Stimulated activated naive CD4-positive, alpha-beta T cell (primary cell): ENCODE measurements at regions not wholly inside any gene's neighbourhood (a gene's known extent, or its start where the extent isn't known, plus 50 kb on each side); places are given as distances from the start of the nearest gene placed in this dataset.
A peak's percentile ranks its signal among the peaks of the same experiment; 100 is the strongest.

Experiments used
- DNase-seq, 6 experiments: peaks; one replicate each; lab custom pipeline; 2025; lab: John Stamatoyannopoulos, UW

- peak in 2 of 6 experiments; percentile 5 to 7 for DNase-seq
Measured at GRCh38 chr4:174120446-174121295, 162.8 kb downstream of the FBXO8 start.

GRCh38 chr4:174119830-174120229, 163.6 kb downstream of the FBXO8 start:
- no peak for DNase-seq

- DNase-seq, result no peak
Measured at GRCh38 chr4:174119051-174119450, 164.4 kb downstream of the FBXO8 start.

- no peak for DNase-seq
Measured at GRCh38 chr4:174118171-174118570, 165.3 kb downstream of the FBXO8 start.

- DNase-seq, result no peak
Measured at GRCh38 chr4:174117445-174117844, 166.0 kb downstream of the FBXO8 start.

GRCh38 chr4:174116021-174116420, 167.4 kb downstream of the FBXO8 start:
- no peak for DNase-seq

GRCh38 chr4:174111422-174111821, 172.0 kb downstream of the FBXO8 start:
- no peak for DNase-seq

- DNase-seq, result no peak
Measured at GRCh38 chr4:174110180-174110579, 173.3 kb downstream of the FBXO8 start.

- DNase-seq, result no peak
Measured at GRCh38 chr4:174107746-174108354, 175.6 kb downstream of the FBXO8 start.

GRCh38 chr4:174105202-174105601, 178.3 kb downstream of the FBXO8 start:
- DNase-seq, result no peak

- DNase-seq, result no peak
Measured at GRCh38 chr4:174100910-174101309, 182.6 kb downstream of the FBXO8 start.

GRCh38 chr4:174099712-174100111, 183.8 kb downstream of the FBXO8 start:
- DNase-seq, result no peak

- no peak for DNase-seq
Measured at GRCh38 chr4:174096999-174097398, 186.5 kb downstream of the FBXO8 start.

GRCh38 chr4:174096456-174096855, 187.0 kb downstream of the FBXO8 start:
- no peak for DNase-seq

GRCh38 chr4:174091130-174091529, 192.3 kb downstream of the FBXO8 start:
- DNase-seq, result no peak

- no peak for DNase-seq
Measured at GRCh38 chr4:174089711-174090110, 193.8 kb downstream of the FBXO8 start.

- DNase-seq, result no peak
Measured at GRCh38 chr4:174088795-174089194, 194.7 kb downstream of the FBXO8 start.

GRCh38 chr4:174086829-174087799, 196.4 kb downstream of the FBXO8 start:
- DNase-seq, result no peak

- no peak for DNase-seq
Measured at GRCh38 chr4:174084981-174085380, 198.5 kb downstream of the FBXO8 start.

GRCh38 chr4:174084542-174084941, 198.9 kb downstream of the FBXO8 start:
- no peak for DNase-seq

GRCh38 chr4:174080361-174080760, 203.1 kb downstream of the FBXO8 start:
- no peak for DNase-seq

- no peak for DNase-seq
Measured at GRCh38 chr4:174071595-174071994, 211.9 kb downstream of the FBXO8 start.
